Spleen (tissue), 11 donors: ENCODE measurements at regions not wholly inside any gene's neighbourhood (a gene's known extent, or its start where the extent isn't known, plus 50 kb on each side); places are given as distances from the start of the nearest gene placed in this dataset.

Experiments used
- DNase-seq: peaks from one replicate; pipeline ENCODE4 v3.0.0-alpha.2; 2020
- H3K27ac ChIP-seq, 8 donors: fragments of 200-600 bp; sonication (generic) in 7 of 8; 1 replicate in 4 of 8; 2 replicates in 4 of 8; pipeline versions ENCODE4 v1.5.0 to v1.8.0; 2016 to 2021; ENCODE audit warnings: inconsistent platforms in 4 of 8, mild to moderate bottlenecking in 4 of 8, moderate library complexity in 1 of 8
- H3K27me3 ChIP-seq, 7 donors: fragments of 200-600 bp; sonication (generic) in 6 of 7; replicated peaks in 1 of 7; 1 replicate in 4 of 7; 2 replicates in 3 of 7; pipeline versions ENCODE4 v1.5.0 to v1.8.0; 2016 to 2021; ENCODE audit warnings: inconsistent platforms in 3 of 7, mild to moderate bottlenecking in 1 of 7
- H3K36me3 ChIP-seq, 6 donors: fragments of 200-600 bp; sonication (generic) in 5 of 6; 1 replicate in 4 of 6; 2 replicates in 2 of 6; pipeline versions ENCODE4 v1.5.0 to v1.8.0; 2016 to 2021; ENCODE audit warnings: inconsistent platforms in 2 of 6
- H3K4me1 ChIP-seq, 6 donors: fragments of 200-600 bp; sonication (generic) in 5 of 6; 1 replicate in 3 of 6; 2 replicates in 3 of 6; pipeline versions ENCODE4 v1.5.0 to v1.8.0; 2016 to 2021; ENCODE audit warnings: inconsistent platforms in 3 of 6
- H3K4me3 ChIP-seq, 8 donors: fragments of 200-600 bp; sonication (generic) in 7 of 8; 1 replicate in 4 of 8; 2 replicates in 4 of 8; pipeline versions ENCODE4 v1.5.0 to v1.8.0; 2016 to 2021; ENCODE audit warnings: inconsistent platforms in 4 of 8, mild to moderate bottlenecking in 4 of 8, moderate library complexity in 2 of 8
- H3K9me3 ChIP-seq, 8 donors: fragments of 200-600 bp; sonication (generic) in 7 of 8; 1 replicate in 4 of 8; 2 replicates in 4 of 8; pipeline versions ENCODE4 v1.5.0 to v1.8.0; 2016 to 2021; ENCODE audit warnings: inconsistent platforms in 4 of 8
- CTCF ChIP-seq, 11 experiments: fragments of 200-600 bp in 7 of 11; fragments of 450-650 bp in 4 of 11; sonication (generic) in 4 of 11; IDR thresholded peaks in 8 of 11; conservative IDR thresholded peaks in 3 of 11; 1 replicate in 7 of 11; 2 replicates in 4 of 11; pipeline versions ENCODE4 v1.4.0 to v1.8.0; 2016 to 2021; ENCODE audit warnings: antibody characterized with exemption in 11 of 11, inconsistent platforms in 4 of 11, mild to moderate bottlenecking in 1 of 11
- POLR2A ChIP-seq, 3 donors: fragments of 450-650 bp; IDR thresholded peaks; one replicate each; pipeline ENCODE4 v1.5.1; 2017; ENCODE audit warnings: antibody characterized with exemption in 3 of 3, mild to moderate bottlenecking in 1 of 3
- POLR2AphosphoS5 ChIP-seq, 3 donors: sonication (generic); formaldehyde crosslinking; IDR thresholded peaks; one replicate each; pipeline ENCODE4 v1.5.1; 2017; ENCODE audit warnings: antibody characterized with exemption in 3 of 3
- WGBS, 5 donors: extraction: QIAGEN DNeasy Blood & Tissue Kit in 3 of 5; methylation state at CpG; one replicate each; pipeline versions ENCODE4 v1.1.5 to v1.1.7; 2013 to 2018; 5-methylcytosine and 5-hydroxymethylcytosine counted together
- intact Hi-C: fragments of 100-400 bp; cut with DNase I; formaldehyde crosslinking; loops from one replicate; pipeline ENCODE4 v1.15.0; 2023; ENCODE audit warnings: low total_unique reads
- donor health status: healthy with polysubstance abuse.
- donor health status: DM: no; HTN: no; CAD: no; lungs with moderate emphysema.
- donor health status: DM: no; HTN: no; CAD: no.
- donor health status: Bipolar disorder and iron deficiency.
- donor health status: healthy.
- donor health status: DM: no; HTN: no; CAD: no.
- donor health status: DM: yes; HTN: yes; CAD: no.

- TF ChIP-seq POLR2AphosphoS5 (IDR thresholded peaks at IDR 0.05) (no peak), CTCF (IDR thresholded peaks at IDR 0.05 in 8 of 11, conservative IDR thresholded peaks at IDR 0.05 in 3 of 11) (no peak), POLR2A (IDR thresholded peaks at IDR 0.05) (no peak)
- H3K4me3 ChIP-seq = no peak overlapping the region
- H3K4me1 ChIP-seq = no peaks in the 10 kb centered on the region
- WGBS, 5 donors = 49 to 58% (median 51%) methylated on average over 4 of the region's 4 CpGs
- H3K36me3 ChIP-seq = no peaks in the 10 kb centered on the region
- no peaks in the 10 kb centered on the region for H3K27me3 ChIP-seq
- no peak for DNase-seq
- peaks cover 0 to 9% (median 0%) of the 10 kb centered on the region in 8 donors for H3K9me3 ChIP-seq
- no peak overlapping the region for H3K27ac ChIP-seq
- intact Hi-C loops = no loop called here
These were observed 636.6 kb upstream of the NEGR1 start for GRCh38 chr1:72918940-72919339.

GRCh38 chr1:72917920-72918319, 635.6 kb upstream of the NEGR1 start:
- Histone ChIP-seq H3K27me3 (no peaks in the 10 kb centered on the region), H3K27ac (no peak overlapping the region), H3K36me3 (no peaks in the 10 kb centered on the region), H3K9me3 (peaks cover 0 to 9% (median 0%) of the 10 kb centered on the region in 8 donors), H3K4me1 (no peaks in the 10 kb centered on the region), H3K4me3 (no peak overlapping the region)
- no peak for TF ChIP-seq POLR2AphosphoS5 (IDR thresholded peaks at IDR 0.05)
- no peak for TF ChIP-seq CTCF (IDR thresholded peaks at IDR 0.05 in 8 of 11, conservative IDR thresholded peaks at IDR 0.05 in 3 of 11)
- no peak for TF ChIP-seq POLR2A (IDR thresholded peaks at IDR 0.05)
- DNase-seq = no peak
- intact Hi-C loops = no loop called here
- WGBS, 5 donors = 38 to 95% (median 93%) methylated on average over 1 of the region's 1 CpG

- Histone ChIP-seq H3K4me1 (no peaks in the 10 kb centered on the region), H3K27ac (no peak overlapping the region), H3K27me3 (no peaks in the 10 kb centered on the region), H3K4me3 (no peak overlapping the region), H3K36me3 (no peaks in the 10 kb centered on the region), H3K9me3 (peaks cover 0 to 4% (median 0%) of the 10 kb centered on the region in 8 donors)
- WGBS, 5 donors = 58 to 74% (median 65%) methylated on average over 5 to 6 of the region's 6 CpGs
- no peak for DNase-seq
- intact Hi-C loops = no loop called here
- TF ChIP-seq POLR2A (IDR thresholded peaks at IDR 0.05) (no peak), POLR2AphosphoS5 (IDR thresholded peaks at IDR 0.05) (no peak), CTCF (IDR thresholded peaks at IDR 0.05 in 8 of 11, conservative IDR thresholded peaks at IDR 0.05 in 3 of 11) (no peak)
These were observed 633.2 kb upstream of the NEGR1 start for GRCh38 chr1:72915581-72915980.

- 47 to 56% (median 53%) methylated on average over 3 of the region's 3 CpGs for WGBS, 5 donors
- no peaks in the 10 kb centered on the region for H3K36me3 ChIP-seq
- intact Hi-C loops = no loop called here
These were observed 629.3 kb upstream of the NEGR1 start for GRCh38 chr1:72911656-72912055.

More at GRCh38 chr1:72911656-72912055, 629.3 kb upstream of the NEGR1 start:
- Histone ChIP-seq H3K27me3 (no peaks in the 10 kb centered on the region), H3K4me3 (no peak overlapping the region), H3K9me3 (peaks cover 0 to 10% (median 0%) of the 10 kb centered on the region in 8 donors), H3K4me1 (no peaks in the 10 kb centered on the region), H3K27ac (no peak overlapping the region)
- TF ChIP-seq POLR2AphosphoS5 (IDR thresholded peaks at IDR 0.05) (no peak), CTCF (IDR thresholded peaks at IDR 0.05 in 8 of 11, conservative IDR thresholded peaks at IDR 0.05 in 3 of 11) (no peak), POLR2A (IDR thresholded peaks at IDR 0.05) (no peak)
- no peak for DNase-seq
